ENCODE measurements at regions not wholly inside any gene's neighbourhood (a gene's known extent, or its start where the extent isn't known, plus 50 kb on each side); places are given as distances from the start of the nearest gene placed in this dataset.

- no peak for DNase-seq (ENCODE audit: low read depth)
Measured at GRCh38 chr17:70021726-70022125, 53.3 kb upstream of the KCNJ16 start.

- DNase-seq (ENCODE audit: low read depth), result no peak
Measured at GRCh38 chr17:70022175-70022574, 52.9 kb upstream of the KCNJ16 start.

- DNase-seq (ENCODE audit: low read depth), result no peak
Measured at GRCh38 chr17:70024253-70024652, 50.8 kb upstream of the KCNJ16 start.
